PC-3 (cell line): ENCODE measurements at regions not wholly inside any gene's neighbourhood (a gene's known extent, or its start where the extent isn't known, plus 50 kb on each side); places are given as distances from the start of the nearest gene placed in this dataset.

Experiments used
- ATAC-seq: fragments of 200-7000 bp; cut with Tn5 transposase; 2 replicates; pipeline ENCODE4 v1.9.1; 2020; ENCODE audit warnings: mild to moderate bottlenecking, moderate library complexity
- BruUV-seq: library from RNA; stranded (reverse); fragments of 400-500 nt; replicated peaks from 2 replicates; lab custom pipeline; 2021; lab: Mats Ljungman, UMichigan
- CTCF ChIA-PET: fragments of 300-600 bp; sonication (Branson Sonifier 250); formaldehyde crosslinking; loops from one replicate; lab custom pipeline; 2022; ENCODE audit warnings: antibody characterized with exemption; lab: Charles Lee
- POLR2A ChIA-PET: fragments of 300-600 bp; sonication (Branson Sonifier 250); formaldehyde crosslinking; loops from one replicate; lab custom pipeline; 2022; ENCODE audit warnings: antibody characterized with exemption; ENCODE audit not compliant: unreplicated experiment; lab: Charles Lee
- DNase-seq: peaks from one replicate; pipeline ENCODE4 v3.0.0-alpha.2; 2015
- H2AFZ ChIP-seq: fragments of 300-600 bp; sonication (generic); 2 replicates; pipeline ENCODE4 v1.6.0; 2016; ENCODE audit warnings: antibody characterized with exemption, low read length
- H3F3A ChIP-seq: fragments of 300-600 bp; sonication (generic); one replicate; pipeline ENCODE4 v1.6.0; 2017; ENCODE audit warnings: antibody characterized with exemption, low read length, control low read depth, mild to moderate bottlenecking; ENCODE audit not compliant: unreplicated experiment
- H3K27ac ChIP-seq: fragments of 300-600 bp; sonication (generic); 2 replicates; pipeline ENCODE4 v1.5.1; 2016; ENCODE audit warnings: mild to moderate bottlenecking, low read length
- H3K27me3 ChIP-seq: fragments of 300-600 bp; sonication (generic); 2 replicates; pipeline ENCODE4 v1.6.1; 2016; ENCODE audit warnings: low read length, mixed read lengths
- H3K36me3 ChIP-seq: fragments of 300-600 bp; sonication (generic); 2 replicates; pipeline ENCODE4 v1.6.1; 2016; ENCODE audit warnings: low read depth, mixed run types, low read length, mixed read lengths
- H3K4me1 ChIP-seq: fragments of 300-600 bp; sonication (generic); 2 replicates; pipeline ENCODE4 v1.5.1; 2016; ENCODE audit warnings: low read length; ENCODE audit not compliant: insufficient read depth
- H3K4me2 ChIP-seq: fragments of 300-600 bp; sonication (generic); 2 replicates; pipeline ENCODE4 v1.6.0; 2016; ENCODE audit warnings: low read length
- H3K4me3 ChIP-seq: fragments of 300-600 bp; sonication (generic); 2 replicates; pipeline ENCODE4 v1.5.1; 2016; ENCODE audit warnings: mild to moderate bottlenecking, low read length, mixed read lengths
- H3K79me2 ChIP-seq: fragments of 300-600 bp; sonication (generic); 2 replicates; pipeline ENCODE4 v1.6.1; 2017; ENCODE audit warnings: low read length, mixed read lengths
- H3K9ac ChIP-seq: fragments of 300-600 bp; sonication (generic); 2 replicates; pipeline ENCODE4 v1.6.0; 2016; ENCODE audit warnings: mild to moderate bottlenecking, low read length
- H3K9me2 ChIP-seq: fragments of 300-600 bp; sonication (generic); replicated peaks from 2 replicates; pipeline ENCODE4 v1.6.1; 2016; ENCODE audit warnings: mixed run types, low read length, mixed read lengths
- H3K9me3 ChIP-seq: fragments of 300-600 bp; sonication (generic); 2 replicates; pipeline ENCODE4 v1.6.1; 2016; ENCODE audit warnings: low read length, mixed read lengths
- H4K20me1 ChIP-seq: fragments of 300-600 bp; sonication (generic); 2 replicates; pipeline ENCODE4 v1.6.1; 2016; ENCODE audit warnings: low read length, mixed read lengths
- EZH2 ChIP-seq: fragments of 300-600 bp; sonication (generic); IDR thresholded peaks from one replicate; pipeline ENCODE4 v1.6.1; 2017; ENCODE audit warnings: antibody characterized with exemption, mild to moderate bottlenecking, low read length; ENCODE audit not compliant: unreplicated experiment
- EZH2phosphoT487 ChIP-seq: fragments of 300-600 bp; sonication (generic); IDR thresholded peaks from 2 replicates; pipeline ENCODE4 v1.6.1; 2018; ENCODE audit warnings: mild to moderate bottlenecking, antibody characterized with exemption, low read length, borderline replicate concordance
- intact Hi-C: fragments of 100-400 bp; cut with micrococcal nuclease; formaldehyde crosslinking; loops from 2 replicates; pipeline ENCODE4 v1.9.0; 2023
- TF ChIP-seq, protein P1 (sequence below): fragments of 300-600 bp; sonication (generic); conservative IDR thresholded peaks from 2 replicates; pipeline ENCODE4 v1.5.1; 2017; ENCODE audit warnings: antibody characterized with exemption, low read depth, mild to moderate bottlenecking, low read length

DNA sequence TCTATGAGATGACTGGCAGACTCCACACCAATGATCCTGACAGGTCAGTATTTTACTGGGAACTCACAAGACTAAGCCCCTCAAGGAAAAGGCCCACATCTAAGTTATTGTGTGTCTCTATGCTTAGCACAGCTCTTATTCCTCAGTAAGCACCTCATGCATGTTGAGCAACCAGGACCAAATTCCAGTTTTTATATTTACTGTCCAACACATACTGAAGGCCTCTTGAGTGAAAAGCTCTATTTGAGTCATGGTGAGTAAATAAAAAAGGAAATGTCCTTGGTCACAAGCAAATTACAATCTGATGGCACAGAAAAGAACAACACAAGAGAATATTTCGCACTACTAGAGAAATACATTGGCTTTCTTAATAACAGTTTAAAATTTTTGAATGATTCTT, 87.9 kb upstream of the ETAA1 start:
- intact Hi-C loops: no loop called here
- H3K4me2 ChIP-seq: no peak overlapping the region
- DNase-seq: peak; percentile 75

DNA sequence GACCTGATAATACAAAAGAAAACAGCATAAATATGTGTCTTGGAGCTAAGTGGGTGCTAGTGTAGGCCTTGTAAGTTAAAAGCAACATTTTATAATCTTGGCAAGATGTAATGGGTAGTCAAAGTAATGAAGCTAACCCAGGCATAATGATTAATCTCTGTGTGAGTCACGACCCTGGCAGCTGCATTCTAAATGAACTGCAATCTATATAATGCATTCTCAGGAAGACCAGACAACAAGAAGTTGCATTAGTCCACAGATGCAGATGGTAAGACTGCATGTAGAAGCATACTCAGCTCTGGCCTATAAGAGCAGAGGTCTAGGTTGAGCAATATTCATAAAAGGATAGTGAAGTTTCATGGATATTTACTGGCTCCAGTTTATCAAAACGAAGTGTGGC, 85.6 kb upstream of the ETAA1 start:
- Histone ChIP-seq H3K9ac (no peak overlapping the region), H4K20me1 (no peaks in the 10 kb centered on the region), H3K79me2 (no peaks in the 10 kb centered on the region), H3F3A (no peaks in the 10 kb centered on the region), H3K4me2 (no peak overlapping the region), H3K4me3 (no peak overlapping the region), H3K27me3 (no peaks in the 10 kb centered on the region), H3K4me1 (peaks cover 27% of the 10 kb centered on the region), H3K27ac (0 out of 2 replicates have a peak overlapping the region, but pooled peaks have one; percentile 13), H3K36me3 (no peaks in the 10 kb centered on the region), H2AFZ (no peak overlapping the region), H3K9me2 (no peaks in the 10 kb centered on the region), H3K9me3 (no peaks in the 10 kb centered on the region)
- ChIA-PET POLR2A (interaction anchor here (0.6 kb wide), 2 partner anchors 38 to 450 kb away, joined by 3 read pairs; no protein-coding TSS in a partner anchor), CTCF (interaction anchor here (0.7 kb wide), 1 partner anchor 882 kb away, joined by 3 read pairs; no protein-coding TSS in a partner anchor)
- DNase-seq: peak; percentile 80
- no TSS peak for BruUV-seq
- peak; percentile 91 for ATAC-seq
- intact Hi-C loops: no loop called here
- TF ChIP-seq, protein P1, sequence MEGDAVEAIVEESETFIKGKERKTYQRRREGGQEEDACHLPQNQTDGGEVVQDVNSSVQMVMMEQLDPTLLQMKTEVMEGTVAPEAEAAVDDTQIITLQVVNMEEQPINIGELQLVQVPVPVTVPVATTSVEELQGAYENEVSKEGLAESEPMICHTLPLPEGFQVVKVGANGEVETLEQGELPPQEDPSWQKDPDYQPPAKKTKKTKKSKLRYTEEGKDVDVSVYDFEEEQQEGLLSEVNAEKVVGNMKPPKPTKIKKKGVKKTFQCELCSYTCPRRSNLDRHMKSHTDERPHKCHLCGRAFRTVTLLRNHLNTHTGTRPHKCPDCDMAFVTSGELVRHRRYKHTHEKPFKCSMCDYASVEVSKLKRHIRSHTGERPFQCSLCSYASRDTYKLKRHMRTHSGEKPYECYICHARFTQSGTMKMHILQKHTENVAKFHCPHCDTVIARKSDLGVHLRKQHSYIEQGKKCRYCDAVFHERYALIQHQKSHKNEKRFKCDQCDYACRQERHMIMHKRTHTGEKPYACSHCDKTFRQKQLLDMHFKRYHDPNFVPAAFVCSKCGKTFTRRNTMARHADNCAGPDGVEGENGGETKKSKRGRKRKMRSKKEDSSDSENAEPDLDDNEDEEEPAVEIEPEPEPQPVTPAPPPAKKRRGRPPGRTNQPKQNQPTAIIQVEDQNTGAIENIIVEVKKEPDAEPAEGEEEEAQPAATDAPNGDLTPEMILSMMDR: no peak
- TF ChIP-seq EZH2 (no peak), EZH2phosphoT487 (no peak)

More for the DNA sequence above, 87.9 kb upstream of the ETAA1 start:
- H3F3A ChIP-seq: no peaks in the 10 kb centered on the region
- BruUV-seq: no TSS peak
- no peak overlapping the region for H3K9ac ChIP-seq
- no peak overlapping the region for H3K4me3 ChIP-seq
- H2AFZ ChIP-seq: no peak overlapping the region
- H3K36me3 ChIP-seq: no peaks in the 10 kb centered on the region
- peak; percentile 43 for ATAC-seq
- H3K9me3 ChIP-seq: no peaks in the 10 kb centered on the region
- no peaks in the 10 kb centered on the region for H3K79me2 ChIP-seq
- peak overlapping the region; percentile 36 for H3K27ac ChIP-seq
- no peaks in the 10 kb centered on the region for H3K27me3 ChIP-seq
- ChIA-PET POLR2A (no interaction called here), CTCF (no interaction called here)
- no peaks in the 10 kb centered on the region for H3K9me2 ChIP-seq
- TF ChIP-seq, protein P1: no peak
- TF ChIP-seq EZH2 (no peak), EZH2phosphoT487 (no peak)
- H3K4me1 ChIP-seq: peaks cover 29% of the 10 kb centered on the region
- H4K20me1 ChIP-seq: no peaks in the 10 kb centered on the region

- no peak overlapping the region for H2AFZ ChIP-seq
- ChIA-PET POLR2A (no interaction called here), CTCF (no interaction called here)
- no peaks in the 10 kb centered on the region for H3F3A ChIP-seq
- ATAC-seq (no peak), DNase-seq (no peak)
- no TSS peak for BruUV-seq
- intact Hi-C loops: no loop called here
- H4K20me1 ChIP-seq: no peaks in the 10 kb centered on the region
- H3K27ac ChIP-seq: no peak overlapping the region
- no peaks in the 10 kb centered on the region for H3K9me2 ChIP-seq
- no peak overlapping the region for H3K9ac ChIP-seq
- H3K36me3 ChIP-seq: no peaks in the 10 kb centered on the region
- H3K4me1 ChIP-seq: peaks cover 27% of the 10 kb centered on the region
- no peaks in the 10 kb centered on the region for H3K9me3 ChIP-seq
- TF ChIP-seq EZH2: no peak
- no peak for TF ChIP-seq EZH2phosphoT487
- TF ChIP-seq, protein P1: no peak
- H3K27me3 ChIP-seq: no peaks in the 10 kb centered on the region
- no peak overlapping the region for H3K4me2 ChIP-seq
- no peaks in the 10 kb centered on the region for H3K79me2 ChIP-seq
- H3K4me3 ChIP-seq: no peak overlapping the region
Measured at GRCh38 chr2:67312871-67313270, 84.3 kb upstream of the ETAA1 start.
